ENCODE measurements at regions not wholly inside any gene's neighbourhood (a gene's known extent, or its start where the extent isn't known, plus 50 kb on each side); places are given as distances from the start of the nearest gene placed in this dataset.

DNA sequence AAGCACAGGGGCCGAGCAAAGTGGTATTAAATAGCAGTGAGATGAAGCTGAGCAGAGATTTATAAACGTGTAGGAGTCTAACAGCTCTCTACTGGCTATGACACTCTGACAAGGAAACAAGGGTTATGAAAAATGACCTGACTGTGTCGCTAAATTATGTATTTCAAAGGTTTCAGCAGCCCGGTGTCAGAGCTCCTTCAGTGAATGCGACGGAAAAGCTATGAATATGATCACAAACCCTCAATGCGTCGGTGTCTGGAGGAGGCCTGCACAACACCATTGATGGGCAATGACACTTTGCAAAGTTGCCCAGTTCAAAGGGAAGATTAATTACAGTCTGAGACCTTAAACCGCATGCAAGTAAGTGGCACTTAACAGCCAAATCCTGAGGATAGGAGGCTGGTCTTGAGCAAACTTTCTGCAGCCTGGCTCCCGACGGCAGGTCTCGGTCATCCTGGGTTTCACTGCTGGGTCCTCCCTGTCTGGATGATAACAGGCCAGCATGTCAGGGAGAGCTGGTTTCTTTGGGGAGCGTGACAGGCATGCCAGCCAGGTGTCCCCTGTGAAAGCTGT lies 615.1 kb upstream of the SALL3 start:
- Histone ChIP-seq H3K27me3 (ENCODE audit: control insufficient read depth in 2 of 2, insufficient read depth in 1 of 2, low read length in 1 of 2) (no peaks in the 10 kb centered on the region), H3K4me3 (ENCODE audit: low read length in 2 of 2) (no peak overlapping the region), H3K36me3 (ENCODE audit: control insufficient read depth in 2 of 2, insufficient read depth in 2 of 2, low read length in 1 of 2) (no peaks in the 10 kb centered on the region), H3K9me3 (ENCODE audit: control insufficient read depth in 2 of 2, insufficient read depth in 1 of 2, low read length in 1 of 2) (peaks cover 0 to 19% of the 10 kb centered on the region in 2 donors), H3K27ac (ENCODE audit: low read depth in 1 of 2, low read length in 1 of 2) (no peak overlapping the region), H3K4me1 (ENCODE audit: control insufficient read depth in 2 of 2, insufficient read depth in 2 of 2, low read length in 2 of 2) (no peaks in the 10 kb centered on the region)
- 77% methylated on average over 13 of the region's 13 CpGs for WGBS
- no peak for DNase-seq (ENCODE audit: low read depth in 6 of 9, low spot score in 9 of 9)

DNA sequence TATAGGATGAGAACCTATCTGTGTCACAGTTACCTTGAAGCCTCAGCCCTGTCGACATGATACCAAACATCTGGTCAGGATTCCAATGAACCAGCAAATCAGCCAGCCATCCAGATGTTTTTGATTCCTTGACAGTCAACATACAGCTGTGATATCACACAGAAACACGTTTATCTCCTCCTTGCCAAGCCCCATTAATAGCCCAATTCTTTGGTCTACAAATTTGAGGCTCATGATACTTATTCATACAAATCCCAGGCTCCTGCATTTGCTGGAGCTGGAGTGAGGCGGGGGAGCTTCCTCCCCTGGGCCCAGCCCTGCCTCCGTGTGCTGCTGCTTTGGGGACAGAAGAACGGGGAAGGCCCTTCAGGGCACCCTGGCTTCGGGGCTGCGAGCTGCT lies 611.6 kb upstream of the SALL3 start:
- Histone ChIP-seq H3K4me3 (ENCODE audit: low read length in 2 of 2) (no peak overlapping the region), H3K27ac (ENCODE audit: low read depth in 1 of 2, low read length in 1 of 2) (no peak overlapping the region), H3K36me3 (ENCODE audit: control insufficient read depth in 2 of 2, insufficient read depth in 2 of 2, low read length in 1 of 2) (no peaks in the 10 kb centered on the region), H3K9me3 (ENCODE audit: control insufficient read depth in 2 of 2, insufficient read depth in 1 of 2, low read length in 1 of 2) (peaks cover 0 to 15% of the 10 kb centered on the region in 2 donors), H3K27me3 (ENCODE audit: control insufficient read depth in 2 of 2, insufficient read depth in 1 of 2, low read length in 1 of 2) (no peaks in the 10 kb centered on the region), H3K4me1 (ENCODE audit: control insufficient read depth in 2 of 2, insufficient read depth in 2 of 2, low read length in 2 of 2) (no peaks in the 10 kb centered on the region)
- WGBS, result 90% methylated on average over 7 of the region's 7 CpGs
- no peak for DNase-seq (ENCODE audit: low read depth in 6 of 9, low spot score in 9 of 9)

DNA sequence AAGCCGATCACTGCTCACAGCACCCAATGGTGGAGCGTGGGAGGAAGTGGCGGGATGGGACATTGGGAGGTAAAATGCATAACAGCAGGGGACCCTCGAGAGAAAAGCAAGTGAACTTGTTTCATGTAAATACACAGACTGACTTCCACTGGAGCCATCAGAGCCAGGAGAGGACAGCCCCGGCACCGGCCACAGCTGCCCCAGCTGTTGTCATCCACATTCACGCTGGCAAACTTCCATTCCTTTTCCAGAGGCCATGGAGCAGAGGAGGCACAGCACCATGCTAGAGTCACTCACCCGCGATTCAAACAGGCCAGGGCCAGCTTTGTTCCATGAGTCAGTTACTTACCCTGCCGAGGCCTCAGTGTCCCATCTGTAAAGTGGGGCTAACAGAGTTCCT lies 610.9 kb upstream of the SALL3 start:
- Histone ChIP-seq H3K36me3 (ENCODE audit: control insufficient read depth in 2 of 2, insufficient read depth in 2 of 2, low read length in 1 of 2) (no peaks in the 10 kb centered on the region), H3K4me1 (ENCODE audit: control insufficient read depth in 2 of 2, insufficient read depth in 2 of 2, low read length in 2 of 2) (no peaks in the 10 kb centered on the region), H3K27me3 (ENCODE audit: control insufficient read depth in 2 of 2, insufficient read depth in 1 of 2, low read length in 1 of 2) (no peaks in the 10 kb centered on the region), H3K9me3 (ENCODE audit: control insufficient read depth in 2 of 2, insufficient read depth in 1 of 2, low read length in 1 of 2) (peaks cover 0 to 15% of the 10 kb centered on the region in 2 donors), H3K4me3 (ENCODE audit: low read length in 2 of 2) (no peak overlapping the region), H3K27ac (ENCODE audit: low read depth in 1 of 2, low read length in 1 of 2) (no peak overlapping the region)
- WGBS, result 91% methylated on average over 10 of the region's 10 CpGs
- no peak for DNase-seq (ENCODE audit: low read depth in 6 of 9, low spot score in 9 of 9)

DNA sequence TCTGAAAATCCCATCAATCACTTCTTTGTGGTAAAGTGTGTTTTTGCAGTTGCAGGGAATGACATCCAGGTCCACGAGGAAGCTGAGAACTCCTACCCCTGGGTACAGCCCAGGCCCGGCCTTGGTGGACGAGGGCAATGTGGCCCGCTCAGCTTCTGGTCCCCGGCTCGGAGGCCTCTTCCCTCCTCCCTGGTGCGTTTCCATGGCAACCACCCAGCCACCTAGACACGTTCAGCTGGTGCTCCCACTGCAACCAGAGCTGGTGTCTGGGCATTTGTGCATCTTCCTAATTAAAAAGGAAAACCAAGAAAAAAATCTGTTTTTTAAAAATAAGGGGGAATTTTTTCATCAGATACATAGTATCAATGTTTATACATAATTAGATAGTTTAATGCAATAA lies 603.6 kb upstream of the SALL3 start:
- no peak for DNase-seq (ENCODE audit: low read depth in 6 of 9, low spot score in 9 of 9)
- H3K27me3 ChIP-seq (ENCODE audit: control insufficient read depth in 2 of 2, insufficient read depth in 1 of 2, low read length in 1 of 2), result no peaks in the 10 kb centered on the region
- peaks cover 0 to 1% of the 10 kb centered on the region in 2 donors for H3K9me3 ChIP-seq (ENCODE audit: control insufficient read depth in 2 of 2, insufficient read depth in 1 of 2, low read length in 1 of 2)
- H3K36me3 ChIP-seq (ENCODE audit: control insufficient read depth in 2 of 2, insufficient read depth in 2 of 2, low read length in 1 of 2), result no peaks in the 10 kb centered on the region
- no peak overlapping the region for H3K4me3 ChIP-seq (ENCODE audit: low read length in 2 of 2)
- no peaks in the 10 kb centered on the region for H3K4me1 ChIP-seq (ENCODE audit: control insufficient read depth in 2 of 2, insufficient read depth in 2 of 2, low read length in 2 of 2)
- no peak overlapping the region for H3K27ac ChIP-seq (ENCODE audit: low read depth in 1 of 2, low read length in 1 of 2)
- 90% methylated on average over 8 of the region's 8 CpGs for WGBS

DNA sequence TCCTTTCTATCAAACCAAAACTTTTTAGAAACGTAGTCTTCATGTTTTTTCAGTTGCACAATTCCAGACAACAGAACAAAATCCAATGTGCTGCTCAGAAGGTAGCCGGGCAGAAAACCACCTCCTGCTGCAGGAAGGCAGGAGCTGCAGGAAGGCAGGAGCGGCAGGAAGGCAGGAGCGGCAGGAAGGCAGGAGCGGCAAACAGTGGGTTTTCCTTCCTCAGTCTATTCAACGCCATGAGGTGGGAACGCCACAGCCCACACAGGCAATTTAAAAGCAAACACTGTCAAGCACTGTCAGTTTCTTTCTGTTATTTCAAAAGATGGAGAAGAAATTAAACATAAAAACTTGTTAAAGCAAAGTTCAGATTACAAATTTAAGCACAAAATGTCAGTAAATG lies 601.2 kb upstream of the SALL3 start:
- no peak for DNase-seq (ENCODE audit: low read depth in 6 of 9, low spot score in 9 of 9)
- H3K27me3 ChIP-seq (ENCODE audit: control insufficient read depth in 2 of 2, insufficient read depth in 1 of 2, low read length in 1 of 2), result no peaks in the 10 kb centered on the region
- H3K36me3 ChIP-seq (ENCODE audit: control insufficient read depth in 2 of 2, insufficient read depth in 2 of 2, low read length in 1 of 2), result no peaks in the 10 kb centered on the region
- H3K27ac ChIP-seq (ENCODE audit: low read depth in 1 of 2, low read length in 1 of 2), result no peak overlapping the region
- H3K4me1 ChIP-seq (ENCODE audit: control insufficient read depth in 2 of 2, insufficient read depth in 2 of 2, low read length in 2 of 2), result no peaks in the 10 kb centered on the region
- no peak overlapping the region for H3K4me3 ChIP-seq (ENCODE audit: low read length in 2 of 2)
- 89% methylated on average over 7 of the region's 7 CpGs for WGBS
- H3K9me3 ChIP-seq (ENCODE audit: control insufficient read depth in 2 of 2, insufficient read depth in 1 of 2, low read length in 1 of 2), result peaks cover 0 to 1% of the 10 kb centered on the region in 2 donors

DNA sequence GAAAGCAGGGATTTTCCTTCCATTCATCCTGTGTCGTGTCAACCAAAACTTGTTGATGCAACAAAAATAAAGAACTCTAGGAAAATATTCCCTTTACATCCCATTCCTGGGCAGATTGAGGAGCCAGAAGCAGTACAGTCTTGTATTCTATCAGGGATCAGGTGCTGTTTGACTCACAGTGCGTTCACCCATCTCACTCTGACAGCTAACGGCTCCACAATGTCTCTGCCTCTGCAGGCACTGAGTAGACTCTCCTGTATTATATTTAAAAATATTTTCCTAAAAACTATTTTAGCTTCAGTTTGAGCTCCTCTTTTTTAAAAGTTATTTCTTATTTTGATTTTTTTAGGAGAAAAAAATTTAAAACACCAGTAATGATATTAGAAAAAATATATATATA lies 600.6 kb upstream of the SALL3 start:
- H3K4me3 ChIP-seq (ENCODE audit: low read length in 2 of 2), result no peak overlapping the region
- no peak for DNase-seq (ENCODE audit: low read depth in 6 of 9, low spot score in 9 of 9)
- H3K4me1 ChIP-seq (ENCODE audit: control insufficient read depth in 2 of 2, insufficient read depth in 2 of 2, low read length in 2 of 2), result no peaks in the 10 kb centered on the region
- H3K9me3 ChIP-seq (ENCODE audit: control insufficient read depth in 2 of 2, insufficient read depth in 1 of 2, low read length in 1 of 2), result peaks cover 0 to 1% of the 10 kb centered on the region in 2 donors
- no peaks in the 10 kb centered on the region for H3K27me3 ChIP-seq (ENCODE audit: control insufficient read depth in 2 of 2, insufficient read depth in 1 of 2, low read length in 1 of 2)
- 90% methylated on average over 3 of the region's 3 CpGs for WGBS
- no peak overlapping the region for H3K27ac ChIP-seq (ENCODE audit: low read depth in 1 of 2, low read length in 1 of 2)
- H3K36me3 ChIP-seq (ENCODE audit: control insufficient read depth in 2 of 2, insufficient read depth in 2 of 2, low read length in 1 of 2), result no peaks in the 10 kb centered on the region

DNA sequence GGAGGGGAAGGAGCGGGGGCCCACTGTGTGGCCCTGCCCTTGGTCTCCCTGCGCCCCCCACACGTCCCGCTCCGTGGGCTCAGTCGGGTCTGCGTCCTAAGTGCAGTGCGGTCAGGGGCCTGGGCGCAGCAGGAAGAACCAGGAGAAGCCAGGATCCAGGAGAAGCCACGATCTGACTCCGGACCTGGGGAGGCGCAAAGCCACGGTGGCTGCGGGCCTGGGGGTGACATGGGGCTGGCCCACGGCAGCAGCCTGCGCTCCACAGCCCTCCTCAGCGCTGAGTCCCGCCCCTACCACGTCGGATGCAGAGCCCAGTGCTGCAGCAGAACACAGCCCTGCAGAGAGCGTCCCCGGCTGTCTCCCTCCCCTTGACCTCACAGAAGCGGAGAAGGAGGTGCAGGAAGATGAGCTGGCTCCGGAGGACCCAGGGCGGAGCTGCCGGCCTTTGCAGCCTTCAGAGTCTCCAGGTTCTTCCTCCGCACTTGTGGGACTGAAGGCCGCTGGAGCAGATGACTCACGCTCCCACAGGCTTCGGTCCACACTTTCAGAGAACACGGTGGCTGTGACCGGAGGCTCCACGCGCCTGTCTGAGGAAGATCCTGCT lies 589.2 kb upstream of the SALL3 start:
- no peak for DNase-seq (ENCODE audit: low read depth in 6 of 9, low spot score in 9 of 9)
- peaks cover 0 to 9% of the 10 kb centered on the region in 2 donors for H3K9me3 ChIP-seq (ENCODE audit: control insufficient read depth in 2 of 2, insufficient read depth in 1 of 2, low read length in 1 of 2)
- no peak overlapping the region for H3K27ac ChIP-seq (ENCODE audit: low read depth in 1 of 2, low read length in 1 of 2)
- H3K27me3 ChIP-seq (ENCODE audit: control insufficient read depth in 2 of 2, insufficient read depth in 1 of 2, low read length in 1 of 2), result no peaks in the 10 kb centered on the region
- no peak overlapping the region for H3K4me3 ChIP-seq (ENCODE audit: low read length in 2 of 2)
- no peaks in the 10 kb centered on the region for H3K36me3 ChIP-seq (ENCODE audit: control insufficient read depth in 2 of 2, insufficient read depth in 2 of 2, low read length in 1 of 2)
- H3K4me1 ChIP-seq (ENCODE audit: control insufficient read depth in 2 of 2, insufficient read depth in 2 of 2, low read length in 2 of 2), result no peaks in the 10 kb centered on the region
- 96% methylated on average over 34 of the region's 34 CpGs for WGBS

DNA sequence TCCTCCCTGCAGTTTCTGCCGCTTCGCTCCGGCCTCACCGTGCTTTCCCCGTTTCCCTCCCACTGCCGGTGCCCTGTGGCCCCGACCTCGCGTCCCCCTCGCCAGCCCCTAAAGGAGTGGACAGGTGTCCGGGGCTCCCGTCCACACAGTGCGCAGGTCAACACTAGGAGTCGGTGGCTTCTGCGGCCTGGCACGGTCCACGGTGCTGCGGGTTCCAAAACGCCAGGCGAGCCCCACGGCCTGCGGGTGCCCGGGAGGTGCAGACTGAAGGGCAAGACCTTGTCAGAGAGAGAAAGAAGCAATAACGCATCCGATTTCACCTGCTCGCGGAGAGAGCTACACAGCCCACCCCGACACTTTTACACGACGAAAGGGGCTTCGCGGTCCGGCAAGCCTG lies 588.7 kb upstream of the SALL3 start:
- DNase-seq (ENCODE audit: low read depth in 6 of 9, low spot score in 9 of 9), result no peak
- no peaks in the 10 kb centered on the region for H3K27me3 ChIP-seq (ENCODE audit: control insufficient read depth in 2 of 2, insufficient read depth in 1 of 2, low read length in 1 of 2)
- peaks cover 0 to 9% of the 10 kb centered on the region in 2 donors for H3K9me3 ChIP-seq (ENCODE audit: control insufficient read depth in 2 of 2, insufficient read depth in 1 of 2, low read length in 1 of 2)
- H3K27ac ChIP-seq (ENCODE audit: low read depth in 1 of 2, low read length in 1 of 2), result no peak overlapping the region
- no peaks in the 10 kb centered on the region for H3K36me3 ChIP-seq (ENCODE audit: control insufficient read depth in 2 of 2, insufficient read depth in 2 of 2, low read length in 1 of 2)
- H3K4me1 ChIP-seq (ENCODE audit: control insufficient read depth in 2 of 2, insufficient read depth in 2 of 2, low read length in 2 of 2), result no peaks in the 10 kb centered on the region
- 94% methylated on average over 33 of the region's 33 CpGs for WGBS
- H3K4me3 ChIP-seq (ENCODE audit: low read length in 2 of 2), result no peak overlapping the region

DNA sequence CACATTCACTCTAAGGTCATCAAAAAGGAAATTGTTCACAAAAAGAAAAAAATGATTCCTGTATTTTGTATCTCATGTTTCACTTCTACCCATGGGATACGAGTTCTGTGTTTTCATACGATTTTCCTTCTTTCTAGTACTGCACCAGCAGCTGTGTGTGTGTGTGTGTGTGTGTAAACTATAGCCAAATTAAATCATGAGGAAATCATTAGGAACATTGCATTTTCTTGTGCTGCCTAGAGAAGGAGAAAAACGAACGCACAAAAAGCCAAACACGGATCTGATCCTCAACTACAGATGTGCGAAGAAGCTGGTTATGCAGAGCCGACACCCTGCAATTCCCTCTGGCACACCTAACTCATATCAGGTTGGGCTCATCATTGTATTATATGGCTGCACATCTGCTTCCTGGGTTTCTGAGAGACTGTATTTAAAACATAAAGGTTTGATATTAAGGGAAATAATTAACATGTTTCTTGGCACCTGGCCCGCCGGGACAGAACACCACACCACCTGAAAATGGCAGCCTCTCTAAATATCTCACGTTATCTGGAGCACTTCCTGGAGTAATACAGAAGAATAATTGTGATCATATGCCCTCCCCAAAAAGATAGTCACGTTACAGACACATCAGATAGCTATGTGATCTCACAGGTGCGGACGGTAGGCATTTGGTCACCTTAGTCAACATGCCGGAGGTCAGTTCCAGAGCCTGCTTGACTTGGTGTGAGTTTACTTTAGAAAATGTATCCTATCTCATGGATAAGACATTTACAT lies 586.3 kb upstream of the SALL3 start:
- Histone ChIP-seq H3K4me3 (ENCODE audit: low read length in 2 of 2) (no peak overlapping the region), H3K36me3 (ENCODE audit: control insufficient read depth in 2 of 2, insufficient read depth in 2 of 2, low read length in 1 of 2) (no peaks in the 10 kb centered on the region), H3K9me3 (ENCODE audit: control insufficient read depth in 2 of 2, insufficient read depth in 1 of 2, low read length in 1 of 2) (peaks cover 0 to 9% of the 10 kb centered on the region in 2 donors), H3K27ac (ENCODE audit: low read depth in 1 of 2, low read length in 1 of 2) (no peak overlapping the region), H3K4me1 (ENCODE audit: control insufficient read depth in 2 of 2, insufficient read depth in 2 of 2, low read length in 2 of 2) (no peaks in the 10 kb centered on the region), H3K27me3 (ENCODE audit: control insufficient read depth in 2 of 2, insufficient read depth in 1 of 2, low read length in 1 of 2) (no peaks in the 10 kb centered on the region)
- 85% methylated on average over 14 of the region's 14 CpGs for WGBS
- no peak for DNase-seq (ENCODE audit: low read depth in 6 of 9, low spot score in 9 of 9)

All from thymus (tissue), 11 donors.